OCI-LY1 (cell line): ENCODE measurements at regions not wholly inside any gene's neighbourhood (a gene's known extent, or its start where the extent isn't known, plus 50 kb on each side); places are given as distances from the start of the nearest gene placed in this dataset.

Experiments
- H2AFZ ChIP-seq: fragments of 200-600 bp; sonication (generic), shearing (Covaris generic); 2 replicates; pipeline ENCODE4 v1.6.0; 2014; ENCODE audit warnings: antibody characterized with exemption, mild to moderate bottlenecking, low read length
- H3F3A ChIP-seq: fragments of 200-600 bp; sonication (generic), shearing (Covaris generic); 2 replicates; pipeline ENCODE4 v1.6.0; 2014; ENCODE audit warnings: mild to moderate bottlenecking, antibody characterized with exemption, low read length, moderate library complexity; ENCODE audit not compliant: insufficient read depth
- H3K27ac ChIP-seq: fragments of 200-600 bp; sonication (generic); 2 replicates; pipeline ENCODE4 v1.5.1; 2014; ENCODE audit warnings: low read length, mixed run types, mild to moderate bottlenecking, low read depth; ENCODE audit not compliant: poor library complexity, severe bottlenecking
- H3K27me3 ChIP-seq: fragments of 200-600 bp; sonication (generic); 2 replicates; pipeline ENCODE4 v1.6.0; 2014; ENCODE audit warnings: antibody characterized with exemption, mild to moderate bottlenecking, low read length, moderate library complexity; ENCODE audit not compliant: insufficient read depth
- H3K36me3 ChIP-seq: fragments of 200-600 bp; sonication (generic); 2 replicates; pipeline ENCODE4 v1.6.1; 2014; ENCODE audit warnings: mild to moderate bottlenecking, antibody characterized with exemption, low read length, moderate library complexity, mixed read lengths; ENCODE audit not compliant: insufficient read depth
- H3K4me1 ChIP-seq: fragments of 200-600 bp; sonication (generic); 2 replicates; pipeline ENCODE4 v1.5.1; 2014; ENCODE audit warnings: mild to moderate bottlenecking, low read length, moderate library complexity; ENCODE audit not compliant: insufficient read depth, severe bottlenecking
- H3K4me2 ChIP-seq: fragments of 200-600 bp; sonication (generic), shearing (Covaris generic); 2 replicates; pipeline ENCODE4 v1.6.1; 2014; ENCODE audit warnings: low read length
- H3K4me3 ChIP-seq: fragments of 200-600 bp; sonication (generic); 2 replicates; pipeline ENCODE4 v1.5.1; 2014; ENCODE audit warnings: low read length, low read depth, mild to moderate bottlenecking, mixed read lengths; ENCODE audit not compliant: poor library complexity, severe bottlenecking
- H3K79me2 ChIP-seq: fragments of 200-600 bp; shearing (Covaris generic); 2 replicates; pipeline ENCODE4 v1.6.1; 2016; ENCODE audit warnings: mixed run types, low read length, mixed read lengths; ENCODE audit not compliant: insufficient read depth
- H3K9ac ChIP-seq: fragments of 200-600 bp; sonication (generic), shearing (Covaris generic); 2 replicates; pipeline ENCODE4 v1.6.1; 2014; ENCODE audit warnings: mild to moderate bottlenecking, low read length, mixed read lengths
- H3K9me2 ChIP-seq: fragments of 200-600 bp; sonication (generic), shearing (Covaris generic); 2 replicates; pipeline ENCODE4 v1.6.1; 2014; ENCODE audit warnings: low read depth, mild to moderate bottlenecking, low read length, mixed read lengths
- H3K9me3 ChIP-seq: fragments of 200-600 bp; shearing (Covaris generic); 2 replicates; pipeline ENCODE4 v1.6.1; 2014; ENCODE audit warnings: low read length, mixed read lengths
- H4K20me1 ChIP-seq: fragments of 200-600 bp; sonication (generic), shearing (Covaris generic); 2 replicates; pipeline ENCODE4 v1.6.0; 2016; ENCODE audit warnings: mild to moderate bottlenecking, low read length; ENCODE audit not compliant: insufficient read depth
- CTCF ChIP-seq: fragments of 200-600 bp; sonication (generic), shearing (Covaris generic); IDR thresholded peaks from 2 replicates; pipeline ENCODE4 v1.5.1; 2017; ENCODE audit warnings: mild to moderate bottlenecking, antibody characterized with exemption, low read length, moderate library complexity, mixed read lengths
- EZH2 ChIP-seq: fragments of 200-600 bp; sonication (generic), shearing (Covaris generic); IDR thresholded peaks from 2 replicates; pipeline ENCODE4 v1.8.0; 2017; ENCODE audit warnings: borderline replicate concordance, mixed run types, mild to moderate bottlenecking, antibody characterized with exemption, low read length, moderate library complexity, mixed read lengths

- no peak for TF ChIP-seq EZH2
- H3K27ac ChIP-seq: no peak overlapping the region
- no peaks in the 10 kb centered on the region for H3K36me3 ChIP-seq
- H3K79me2 ChIP-seq: no peaks in the 10 kb centered on the region
- H3F3A ChIP-seq: no peaks in the 10 kb centered on the region
- H3K4me2 ChIP-seq: no peak overlapping the region
- no peak overlapping the region for H2AFZ ChIP-seq
- H3K4me3 ChIP-seq: no peak overlapping the region
- no peaks in the 10 kb centered on the region for H4K20me1 ChIP-seq
- no peak overlapping the region for H3K9ac ChIP-seq
- no peaks in the 10 kb centered on the region for H3K9me3 ChIP-seq
- H3K27me3 ChIP-seq: no peaks in the 10 kb centered on the region
- H3K9me2 ChIP-seq: no peaks in the 10 kb centered on the region
- H3K4me1 ChIP-seq: no peaks in the 10 kb centered on the region
Measured at GRCh38 chr13:88118952-88119351, 447.8 kb downstream of the SLITRK5 start.

GRCh38 chr13:88124142-88124541, 453.0 kb downstream of the SLITRK5 start:
- no peak overlapping the region for H3K27ac ChIP-seq
- H3K36me3 ChIP-seq: no peaks in the 10 kb centered on the region
- H2AFZ ChIP-seq: no peak overlapping the region
- TF ChIP-seq EZH2: no peak
- TF ChIP-seq CTCF: no peak
- H3K9me2 ChIP-seq: no peaks in the 10 kb centered on the region
- no peaks in the 10 kb centered on the region for H3F3A ChIP-seq
- H3K4me3 ChIP-seq: no peak overlapping the region
- H3K27me3 ChIP-seq: no peaks in the 10 kb centered on the region
- no peak overlapping the region for H3K4me2 ChIP-seq
- H4K20me1 ChIP-seq: no peaks in the 10 kb centered on the region
- no peaks in the 10 kb centered on the region for H3K79me2 ChIP-seq
- no peaks in the 10 kb centered on the region for H3K4me1 ChIP-seq
- H3K9ac ChIP-seq: no peak overlapping the region
- no peaks in the 10 kb centered on the region for H3K9me3 ChIP-seq

- Histone ChIP-seq H3K4me3 (no peak overlapping the region), H3K9me3 (no peaks in the 10 kb centered on the region), H3K79me2 (no peaks in the 10 kb centered on the region), H3K27me3 (no peaks in the 10 kb centered on the region), H3K36me3 (no peaks in the 10 kb centered on the region), H3K9ac (no peak overlapping the region), H3K4me1 (no peaks in the 10 kb centered on the region), H3F3A (no peaks in the 10 kb centered on the region), H2AFZ (no peak overlapping the region), H3K27ac (no peak overlapping the region), H4K20me1 (no peaks in the 10 kb centered on the region), H3K9me2 (no peaks in the 10 kb centered on the region), H3K4me2 (no peak overlapping the region)
- no peak for TF ChIP-seq CTCF
- TF ChIP-seq EZH2: no peak
Measured at GRCh38 chr13:88125055-88125454, 453.9 kb downstream of the SLITRK5 start.

GRCh38 chr13:88136098-88136790, 465.1 kb downstream of the SLITRK5 start:
- Histone ChIP-seq H3K9ac (no peak overlapping the region), H3K9me3 (no peaks in the 10 kb centered on the region), H3K4me1 (no peaks in the 10 kb centered on the region), H2AFZ (no peak overlapping the region), H4K20me1 (no peaks in the 10 kb centered on the region), H3K27me3 (no peaks in the 10 kb centered on the region), H3K4me3 (no peak overlapping the region), H3F3A (no peaks in the 10 kb centered on the region), H3K27ac (no peak overlapping the region), H3K36me3 (no peaks in the 10 kb centered on the region), H3K79me2 (no peaks in the 10 kb centered on the region), H3K4me2 (no peak overlapping the region), H3K9me2 (no peaks in the 10 kb centered on the region)
- TF ChIP-seq EZH2 (no peak), CTCF (no peak)
